Cardiac muscle cell (in vitro differentiated cells and primary cell): ENCODE measurements at regions not wholly inside any gene's neighbourhood (a gene's known extent, or its start where the extent isn't known, plus 50 kb on each side); places are given as distances from the start of the nearest gene placed in this dataset.

Source experiments
- DNase-seq, 2 donors: peaks; one replicate each; pipeline versions ENCODE4 v3.0.0 to v3.0.0-alpha.2; 2010 to 2017; ENCODE audit warnings: low read depth in 1 of 2, low spot score in 1 of 2
- H3K27ac ChIP-seq: fragments of 200-600 bp; sonication (generic); 2 replicates; pipeline ENCODE4 v1.5.1; 2016
- H3K27me3 ChIP-seq: fragments of 200-600 bp; sonication (generic); 2 replicates; pipeline ENCODE4 v1.6.0; 2016; ENCODE audit warnings: control low read depth
- H3K36me3 ChIP-seq: fragments of 200-600 bp; sonication (generic); 2 replicates; pipeline ENCODE4 v1.5.1; 2016; ENCODE audit warnings: control low read depth
- H3K4me1 ChIP-seq: fragments of 200-600 bp; sonication (generic); 2 replicates; pipeline ENCODE4 v1.8.1; 2017; ENCODE audit warnings: low read depth, mild to moderate bottlenecking, mixed run types
- H3K4me3 ChIP-seq: fragments of 200-600 bp; sonication (generic); 2 replicates; pipeline ENCODE4 v1.5.1; 2016; ENCODE audit warnings: mild to moderate bottlenecking
- H3K9me3 ChIP-seq: fragments of 200-600 bp; sonication (generic); 2 replicates; pipeline ENCODE4 v1.5.1; 2017; ENCODE audit warnings: low read depth, mild to moderate bottlenecking, control low read depth
- CTCF ChIP-seq: IDR thresholded peaks from 2 replicates; pipeline ENCODE4 v1.5.1; 2012; ENCODE audit warnings: low read depth, mild to moderate bottlenecking, low read length

DNA sequence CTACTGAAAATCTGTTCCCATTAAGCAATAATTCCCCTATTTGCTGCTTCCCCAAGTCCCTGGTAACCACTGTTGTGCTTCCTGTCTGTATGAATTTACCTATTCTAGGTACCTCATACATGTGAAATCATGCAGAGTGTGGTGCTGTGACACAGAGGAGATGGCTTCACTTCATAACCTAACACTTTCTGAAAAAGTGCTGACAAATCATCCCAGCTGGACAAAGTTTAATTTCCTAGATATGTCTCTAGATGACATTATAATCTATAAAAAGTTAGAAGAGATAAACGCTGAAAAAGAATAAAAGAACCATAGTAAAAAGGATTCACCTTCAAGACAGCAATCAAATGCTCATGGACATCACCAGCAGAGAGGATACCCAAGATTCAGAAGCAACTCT, 277.9 kb downstream of the SKIDA1 start:
- DNase-seq: no peak
- no peaks in the 10 kb centered on the region for H3K9me3 ChIP-seq
- no peak overlapping the region for H3K4me3 ChIP-seq
- H3K36me3 ChIP-seq: no peaks in the 10 kb centered on the region
- H3K4me1 ChIP-seq: no peaks in the 10 kb centered on the region
- H3K27me3 ChIP-seq: no peaks in the 10 kb centered on the region
- no peak for TF ChIP-seq CTCF
- no peak overlapping the region for H3K27ac ChIP-seq

- Histone ChIP-seq H3K27me3 (no peaks in the 10 kb centered on the region), H3K36me3 (no peaks in the 10 kb centered on the region), H3K4me1 (no peaks in the 10 kb centered on the region), H3K9me3 (no peaks in the 10 kb centered on the region), H3K4me3 (no peak overlapping the region), H3K27ac (no peak overlapping the region)
- DNase-seq: no peak
- no peak for TF ChIP-seq CTCF
Measured at GRCh38 chr10:21246178-21246577, 279.3 kb downstream of the SKIDA1 start.

GRCh38 chr10:21243748-21244257, 281.7 kb downstream of the SKIDA1 start:
- Histone ChIP-seq H3K4me1 (no peaks in the 10 kb centered on the region), H3K36me3 (no peaks in the 10 kb centered on the region), H3K4me3 (no peak overlapping the region), H3K27me3 (no peaks in the 10 kb centered on the region), H3K9me3 (no peaks in the 10 kb centered on the region), H3K27ac (no peak overlapping the region)
- DNase-seq: no peak
- TF ChIP-seq CTCF: no peak

- TF ChIP-seq CTCF: no peak
- H3K27me3 ChIP-seq: no peaks in the 10 kb centered on the region
- H3K4me3 ChIP-seq: no peak overlapping the region
- no peak for DNase-seq
- H3K27ac ChIP-seq: no peak overlapping the region
- H3K4me1 ChIP-seq: no peaks in the 10 kb centered on the region
- H3K36me3 ChIP-seq: no peaks in the 10 kb centered on the region
- no peaks in the 10 kb centered on the region for H3K9me3 ChIP-seq
Measured at GRCh38 chr10:21242915-21243314, 282.6 kb downstream of the SKIDA1 start.

- H3K4me1 ChIP-seq: no peaks in the 10 kb centered on the region
- no peaks in the 10 kb centered on the region for H3K27me3 ChIP-seq
- no peak overlapping the region for H3K4me3 ChIP-seq
- no peaks in the 10 kb centered on the region for H3K36me3 ChIP-seq
- no peak for TF ChIP-seq CTCF
- H3K27ac ChIP-seq: no peak overlapping the region
- no peaks in the 10 kb centered on the region for H3K9me3 ChIP-seq
- no peak for DNase-seq
Measured at GRCh38 chr10:21238717-21239116, 286.8 kb downstream of the SKIDA1 start.

- no peak overlapping the region for H3K27ac ChIP-seq
- no peak for TF ChIP-seq CTCF
- DNase-seq: no peak
- no peaks in the 10 kb centered on the region for H3K27me3 ChIP-seq
- H3K9me3 ChIP-seq: no peaks in the 10 kb centered on the region
- H3K36me3 ChIP-seq: no peaks in the 10 kb centered on the region
- H3K4me3 ChIP-seq: no peak overlapping the region
- H3K4me1 ChIP-seq: no peaks in the 10 kb centered on the region
Measured at GRCh38 chr10:21238044-21238443, 287.4 kb downstream of the SKIDA1 start.
